ENCODE measurements at regions not wholly inside any gene's neighbourhood (a gene's known extent, or its start where the extent isn't known, plus 50 kb on each side); places are given as distances from the start of the nearest gene placed in this dataset.
"Not testable (repeated sequence)": the region's sequence is repeated elsewhere in the genome, so short reads cannot be mapped to it uniquely, and the experiment has no call there.

DNA sequence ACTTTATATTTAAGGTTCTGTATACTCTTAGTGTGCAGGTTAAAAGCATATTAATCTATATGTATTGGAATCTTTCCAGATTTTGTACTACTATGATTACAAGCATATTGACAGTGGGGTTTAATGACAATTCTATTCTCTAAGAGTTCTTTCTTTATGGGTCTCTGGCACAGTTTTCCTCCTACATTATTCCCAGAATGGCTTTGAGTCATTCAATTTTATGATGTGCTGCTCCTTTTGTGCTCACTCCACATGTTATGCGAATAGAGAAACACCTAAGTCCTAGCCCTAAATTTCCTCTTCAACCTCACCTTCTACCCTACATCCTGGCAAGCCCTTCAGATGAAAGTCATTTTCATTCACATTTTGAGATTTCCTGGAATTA, 209.9 kb upstream of the DIAPH2 start:
- Mint-ChIP-seq H3K27me3 (no peaks in the 10 kb centered on the region), H3K36me3 (no peaks in the 10 kb centered on the region), H3K4me3 (no peak overlapping the region), H3K4me1 (ENCODE audit: unreplicated experiment) (no peaks in the 10 kb centered on the region), H3K9me3 (no peaks in the 10 kb centered on the region), H3K27ac (no peak overlapping the region)
- TF ChIP-seq, protein P1, sequence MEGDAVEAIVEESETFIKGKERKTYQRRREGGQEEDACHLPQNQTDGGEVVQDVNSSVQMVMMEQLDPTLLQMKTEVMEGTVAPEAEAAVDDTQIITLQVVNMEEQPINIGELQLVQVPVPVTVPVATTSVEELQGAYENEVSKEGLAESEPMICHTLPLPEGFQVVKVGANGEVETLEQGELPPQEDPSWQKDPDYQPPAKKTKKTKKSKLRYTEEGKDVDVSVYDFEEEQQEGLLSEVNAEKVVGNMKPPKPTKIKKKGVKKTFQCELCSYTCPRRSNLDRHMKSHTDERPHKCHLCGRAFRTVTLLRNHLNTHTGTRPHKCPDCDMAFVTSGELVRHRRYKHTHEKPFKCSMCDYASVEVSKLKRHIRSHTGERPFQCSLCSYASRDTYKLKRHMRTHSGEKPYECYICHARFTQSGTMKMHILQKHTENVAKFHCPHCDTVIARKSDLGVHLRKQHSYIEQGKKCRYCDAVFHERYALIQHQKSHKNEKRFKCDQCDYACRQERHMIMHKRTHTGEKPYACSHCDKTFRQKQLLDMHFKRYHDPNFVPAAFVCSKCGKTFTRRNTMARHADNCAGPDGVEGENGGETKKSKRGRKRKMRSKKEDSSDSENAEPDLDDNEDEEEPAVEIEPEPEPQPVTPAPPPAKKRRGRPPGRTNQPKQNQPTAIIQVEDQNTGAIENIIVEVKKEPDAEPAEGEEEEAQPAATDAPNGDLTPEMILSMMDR (conservative IDR thresholded peaks at IDR 0.05): no peak
- DNase-seq (ENCODE audit: extremely low spot score, unreplicated experiment): no peak

DNA sequence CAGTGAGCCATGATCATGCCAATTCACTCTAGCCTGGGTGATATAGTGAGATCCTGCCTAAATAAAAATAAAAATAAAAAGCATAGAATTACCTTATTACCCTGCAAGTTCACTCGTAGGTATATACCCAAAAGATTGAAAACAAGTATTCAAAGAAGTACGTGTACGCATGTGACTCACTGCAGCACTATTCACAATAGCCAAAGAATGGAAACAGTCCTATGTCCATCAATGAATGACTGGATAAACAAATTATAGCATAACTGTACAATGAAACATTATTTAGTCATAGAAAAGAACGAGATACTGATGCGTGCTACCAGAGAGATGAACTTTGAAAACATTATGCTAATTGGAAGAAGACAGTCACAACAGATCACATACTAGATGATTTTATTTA, 204.6 kb upstream of the DIAPH2 start:
- Mint-ChIP-seq H3K9me3 (peaks cover 8% of the 10 kb centered on the region), H3K27ac (no peak overlapping the region), H3K4me3 (no peak overlapping the region), H3K36me3 (no peaks in the 10 kb centered on the region), H3K4me1 (ENCODE audit: unreplicated experiment) (peaks cover 5% of the 10 kb centered on the region), H3K27me3 (no peaks in the 10 kb centered on the region)
- TF ChIP-seq, protein P1 (conservative IDR thresholded peaks at IDR 0.05): no peak
- no peak for DNase-seq (ENCODE audit: extremely low spot score, unreplicated experiment)

DNA sequence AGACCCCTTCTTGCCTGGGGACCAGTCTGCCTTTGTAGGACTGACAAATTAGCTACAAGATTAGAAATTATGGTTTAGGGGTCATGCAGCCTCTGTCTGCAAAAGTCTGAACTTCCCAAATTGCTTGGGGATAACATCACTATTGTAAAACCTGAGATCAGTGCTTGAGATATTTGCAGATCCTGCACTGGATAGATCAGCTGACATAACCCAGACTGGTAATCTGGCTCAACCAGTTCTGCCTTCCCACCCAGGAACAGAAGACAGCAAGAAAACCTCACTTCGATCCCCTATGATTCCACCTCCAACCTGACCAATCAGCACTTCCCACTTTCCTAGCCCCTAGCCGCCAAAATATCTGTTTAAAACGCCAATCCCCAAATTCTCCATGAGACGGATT, 202.8 kb upstream of the DIAPH2 start:
- H3K36me3 Mint-ChIP-seq: no peaks in the 10 kb centered on the region
- no peaks in the 10 kb centered on the region for H3K27me3 Mint-ChIP-seq
- H3K27ac Mint-ChIP-seq: peak overlapping the region; percentile 10
- no peak for DNase-seq (ENCODE audit: extremely low spot score, unreplicated experiment)
- peaks cover 5% of the 10 kb centered on the region for H3K4me1 Mint-ChIP-seq (ENCODE audit: unreplicated experiment)
- peaks cover 8% of the 10 kb centered on the region for H3K9me3 Mint-ChIP-seq
- TF ChIP-seq, protein P1 (conservative IDR thresholded peaks at IDR 0.05): no peak
- no peak overlapping the region for H3K4me3 Mint-ChIP-seq

DNA sequence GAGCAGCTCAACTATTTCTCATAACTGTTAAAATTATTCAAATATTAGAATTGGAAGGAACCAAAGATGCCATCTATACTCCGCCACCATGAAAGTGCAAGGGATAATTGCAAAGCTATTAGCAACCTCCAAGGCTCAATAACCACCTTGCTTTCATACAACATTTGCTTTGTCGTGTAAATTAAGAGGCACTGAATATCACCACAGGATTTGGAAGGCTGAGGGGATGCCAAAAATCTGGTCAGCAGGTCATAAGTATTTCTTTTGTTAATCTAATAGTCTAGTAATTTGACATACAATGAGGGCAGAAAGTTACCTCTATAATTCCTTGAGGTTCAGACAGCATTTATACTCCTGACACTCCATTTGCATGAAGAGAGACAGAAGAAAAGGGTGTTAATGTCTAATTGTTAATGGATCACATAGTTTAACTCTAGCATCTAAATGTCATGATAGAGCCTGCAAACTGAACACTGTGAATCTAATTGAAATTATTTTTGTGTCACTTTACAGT, 200.9 kb upstream of the DIAPH2 start:
- H3K27me3 Mint-ChIP-seq: no peaks in the 10 kb centered on the region
- no peaks in the 10 kb centered on the region for H3K36me3 Mint-ChIP-seq
- TF ChIP-seq, protein P1 (conservative IDR thresholded peaks at IDR 0.05): no peak
- peaks cover 5% of the 10 kb centered on the region for H3K4me1 Mint-ChIP-seq (ENCODE audit: unreplicated experiment)
- no peak overlapping the region for H3K4me3 Mint-ChIP-seq
- no peak overlapping the region for H3K27ac Mint-ChIP-seq
- DNase-seq (ENCODE audit: extremely low spot score, unreplicated experiment): no peak
- peaks cover 8% of the 10 kb centered on the region for H3K9me3 Mint-ChIP-seq

DNA sequence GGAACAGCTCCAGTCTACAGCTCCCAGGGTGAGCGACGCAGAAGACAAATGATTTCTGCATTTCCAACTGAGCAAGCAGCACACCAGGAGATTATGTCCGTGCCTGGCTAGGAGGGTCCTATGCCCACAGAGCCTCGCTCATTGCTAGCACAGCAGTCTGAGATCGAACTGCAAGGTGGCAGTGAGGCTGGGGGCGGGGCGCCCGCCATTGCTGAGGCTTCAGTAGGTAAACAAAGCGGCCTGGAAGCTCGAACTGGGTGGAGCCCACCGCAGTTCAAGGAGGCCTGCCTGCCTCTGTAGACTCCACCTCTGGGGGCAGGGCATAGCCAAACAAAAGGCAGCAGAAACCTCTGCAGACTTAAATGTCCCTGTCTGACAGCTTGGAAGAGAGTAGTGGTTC, 198.0 kb upstream of the DIAPH2 start:
- not testable (repeated sequence) for H3K4me1 Mint-ChIP-seq (ENCODE audit: unreplicated experiment); H3K36me3 Mint-ChIP-seq; DNase-seq (ENCODE audit: extremely low spot score, unreplicated experiment); H3K9me3 Mint-ChIP-seq; H3K27me3 Mint-ChIP-seq; H3K4me3 Mint-ChIP-seq; H3K27ac Mint-ChIP-seq

DNA sequence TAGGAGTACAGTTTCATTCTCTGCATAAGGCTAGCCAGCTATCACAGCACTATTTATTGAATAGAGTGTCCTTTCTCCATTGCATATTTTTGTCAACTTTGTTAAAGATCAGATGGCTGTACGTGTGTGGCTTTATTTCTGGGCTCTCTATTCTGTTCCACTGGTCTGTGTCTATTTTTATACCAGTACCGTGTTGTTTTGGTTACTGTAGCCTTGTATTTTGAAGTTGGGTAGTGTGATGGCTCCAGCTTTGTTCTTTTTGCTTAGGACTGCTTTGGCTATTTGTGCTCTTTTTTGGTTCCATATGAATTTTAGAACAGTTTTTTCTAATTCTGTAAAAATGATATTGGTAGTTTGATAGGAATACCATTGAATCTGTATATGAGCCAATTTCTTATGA, 182.1 kb upstream of the DIAPH2 start:
- no peaks in the 10 kb centered on the region for H3K4me1 Mint-ChIP-seq (ENCODE audit: unreplicated experiment)
- no peak overlapping the region for H3K4me3 Mint-ChIP-seq
- no peaks in the 10 kb centered on the region for H3K27me3 Mint-ChIP-seq
- no peaks in the 10 kb centered on the region for H3K9me3 Mint-ChIP-seq
- no peak for DNase-seq (ENCODE audit: extremely low spot score, unreplicated experiment)
- TF ChIP-seq, protein P1 (conservative IDR thresholded peaks at IDR 0.05): no peak
- H3K27ac Mint-ChIP-seq: no peak overlapping the region
- no peaks in the 10 kb centered on the region for H3K36me3 Mint-ChIP-seq

DNA sequence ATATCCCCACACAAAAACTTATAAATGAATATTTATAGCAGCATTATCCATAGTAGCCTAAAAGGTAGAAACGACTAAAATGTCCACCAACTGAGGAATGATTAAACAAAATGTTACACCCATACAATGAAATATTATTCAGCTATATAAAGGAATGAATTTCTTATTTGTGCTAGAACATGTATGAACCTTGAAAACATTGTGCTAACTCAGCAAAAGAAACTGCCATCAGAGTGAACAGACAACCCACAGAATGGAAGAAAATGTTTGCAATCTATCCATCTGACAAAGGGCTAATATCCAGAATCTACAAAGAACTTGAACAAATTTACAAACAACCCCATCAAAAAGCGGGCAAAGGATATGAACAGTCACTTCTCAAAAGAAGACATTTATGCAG, 155.3 kb upstream of the DIAPH2 start:
- H3K9me3 Mint-ChIP-seq; H3K4me3 Mint-ChIP-seq; H3K27ac Mint-ChIP-seq; H3K4me1 Mint-ChIP-seq (ENCODE audit: unreplicated experiment); H3K27me3 Mint-ChIP-seq; H3K36me3 Mint-ChIP-seq; DNase-seq (ENCODE audit: extremely low spot score, unreplicated experiment): not testable (repeated sequence)

All from type B pancreatic cell (in vitro differentiated cells).